ENCODE measurements at regions not wholly inside any gene's neighbourhood (a gene's known extent, or its start where the extent isn't known, plus 50 kb on each side); places are given as distances from the start of the nearest gene placed in this dataset.
A peak's percentile ranks its signal among the peaks of the same experiment; 100 is the strongest.

DNA sequence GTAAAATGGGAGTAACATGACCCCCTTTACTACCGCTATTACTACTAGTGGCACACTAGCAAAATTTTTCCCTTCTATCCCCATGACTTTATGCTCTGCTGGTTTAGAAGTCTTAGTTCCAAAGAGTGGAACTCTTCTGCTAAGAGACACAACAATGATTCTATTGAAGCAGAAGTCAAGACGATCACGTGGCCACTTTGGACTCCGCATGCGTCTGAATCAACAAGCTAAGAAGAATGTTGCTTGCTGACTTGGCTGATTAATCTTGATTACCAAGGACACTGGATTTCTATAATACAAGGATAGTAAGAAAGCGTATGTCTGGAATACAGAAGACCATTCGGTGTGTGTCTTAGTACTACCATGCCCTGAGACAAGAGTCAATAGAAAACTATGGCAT lies 244.7 kb upstream of the BTBD3 start:
- TF ChIP-seq, protein P1, sequence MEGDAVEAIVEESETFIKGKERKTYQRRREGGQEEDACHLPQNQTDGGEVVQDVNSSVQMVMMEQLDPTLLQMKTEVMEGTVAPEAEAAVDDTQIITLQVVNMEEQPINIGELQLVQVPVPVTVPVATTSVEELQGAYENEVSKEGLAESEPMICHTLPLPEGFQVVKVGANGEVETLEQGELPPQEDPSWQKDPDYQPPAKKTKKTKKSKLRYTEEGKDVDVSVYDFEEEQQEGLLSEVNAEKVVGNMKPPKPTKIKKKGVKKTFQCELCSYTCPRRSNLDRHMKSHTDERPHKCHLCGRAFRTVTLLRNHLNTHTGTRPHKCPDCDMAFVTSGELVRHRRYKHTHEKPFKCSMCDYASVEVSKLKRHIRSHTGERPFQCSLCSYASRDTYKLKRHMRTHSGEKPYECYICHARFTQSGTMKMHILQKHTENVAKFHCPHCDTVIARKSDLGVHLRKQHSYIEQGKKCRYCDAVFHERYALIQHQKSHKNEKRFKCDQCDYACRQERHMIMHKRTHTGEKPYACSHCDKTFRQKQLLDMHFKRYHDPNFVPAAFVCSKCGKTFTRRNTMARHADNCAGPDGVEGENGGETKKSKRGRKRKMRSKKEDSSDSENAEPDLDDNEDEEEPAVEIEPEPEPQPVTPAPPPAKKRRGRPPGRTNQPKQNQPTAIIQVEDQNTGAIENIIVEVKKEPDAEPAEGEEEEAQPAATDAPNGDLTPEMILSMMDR (IDR thresholded peaks at IDR 0.05; ENCODE audit: low read depth, low read length), result no peak
- no peak for DNase-seq (ENCODE audit: extremely low read depth, low read depth)

DNA sequence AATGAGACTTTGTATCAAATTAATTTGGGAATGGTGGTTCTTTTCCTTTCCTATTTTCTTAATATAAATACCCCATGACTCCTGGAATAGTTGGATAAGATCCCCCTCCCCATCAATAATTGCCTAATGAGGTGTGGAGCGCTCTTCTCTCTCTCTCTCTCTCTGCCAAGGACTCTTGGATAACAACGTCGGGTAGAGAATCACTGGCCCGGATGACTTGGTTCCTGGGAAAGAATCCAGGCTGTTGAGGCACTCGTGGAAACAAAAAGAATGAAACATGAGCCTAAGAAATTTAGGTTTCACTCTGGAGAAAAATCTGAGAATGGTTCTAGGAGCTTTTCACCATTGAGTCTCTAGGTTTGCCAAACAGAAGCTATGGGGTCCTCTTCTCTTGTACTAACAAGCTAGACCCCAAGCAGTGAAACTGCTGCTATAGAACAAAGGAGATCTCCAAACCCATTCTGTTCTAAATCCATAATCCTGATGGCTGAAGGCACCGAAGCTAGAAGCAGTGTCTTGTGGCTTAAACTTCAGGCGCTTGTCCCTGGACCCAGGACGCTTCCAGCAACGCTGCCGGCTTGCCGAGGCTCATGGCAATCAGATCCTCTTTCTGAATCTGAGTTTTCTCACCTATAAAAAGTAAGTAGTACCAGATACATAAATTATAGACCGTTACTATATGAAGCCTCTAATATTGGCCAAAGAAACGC lies 241.6 kb upstream of the BTBD3 start:
- TF ChIP-seq, protein P1 (IDR thresholded peaks at IDR 0.05; ENCODE audit: low read depth, low read length), result no peak
- no peak for DNase-seq (ENCODE audit: extremely low read depth, low read depth)

DNA sequence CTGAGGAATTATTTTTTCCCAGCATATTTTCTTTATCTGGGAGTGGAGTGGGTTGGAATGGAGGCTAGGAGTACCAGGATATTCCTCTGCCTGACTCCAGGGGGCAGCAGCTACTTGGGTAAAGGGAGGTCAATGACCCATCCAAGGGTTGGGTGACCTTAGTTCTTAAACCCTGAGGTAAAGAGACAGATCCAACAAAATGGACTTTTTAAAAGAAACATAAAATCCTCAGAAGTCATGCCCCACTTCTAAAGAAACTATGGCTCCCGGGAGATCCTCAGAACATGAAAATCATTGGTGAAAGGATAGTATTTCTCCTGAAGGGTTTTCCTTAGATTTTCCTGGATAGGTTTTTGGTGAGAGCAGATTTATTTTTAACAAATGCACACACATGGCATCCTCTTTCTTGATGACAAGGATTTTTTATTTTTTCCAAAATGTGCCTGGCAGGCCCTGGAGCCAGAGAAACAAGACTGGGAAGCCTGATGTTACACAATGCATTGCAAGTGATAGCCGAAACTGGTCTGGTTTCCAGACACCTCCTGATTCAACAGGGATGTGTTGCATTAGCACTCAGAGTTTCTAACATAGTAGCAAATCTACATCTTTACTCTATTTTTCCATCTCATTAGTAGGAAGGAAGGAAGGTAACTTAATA lies 240.9 kb upstream of the BTBD3 start:
- TF ChIP-seq, protein P1 (IDR thresholded peaks at IDR 0.05; ENCODE audit: low read depth, low read length), result peak; percentile 81

DNA sequence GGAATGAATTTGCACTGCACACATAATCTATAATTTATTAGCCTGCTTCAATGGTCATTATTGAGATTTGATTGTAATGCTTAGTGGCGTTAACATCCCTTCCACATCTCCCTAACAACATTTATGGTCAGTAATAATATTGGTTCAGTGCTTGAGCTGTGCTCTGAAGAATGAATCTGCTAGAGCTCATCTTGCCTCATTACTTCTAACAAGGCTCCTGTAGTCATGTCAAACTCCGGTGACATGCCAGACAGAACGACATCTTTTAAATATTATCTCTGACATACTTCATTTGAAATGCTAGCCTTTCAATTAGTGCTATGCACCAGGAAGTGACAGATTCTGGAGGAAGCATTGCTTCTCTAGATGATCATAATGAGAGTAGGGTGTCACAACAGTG lies 240.3 kb upstream of the BTBD3 start:
- no peak for DNase-seq (ENCODE audit: extremely low read depth, low read depth)
- TF ChIP-seq, protein P1 (IDR thresholded peaks at IDR 0.05; ENCODE audit: low read depth, low read length), result no peak

More for the DNA sequence above, 240.9 kb upstream of the BTBD3 start:
- peak; percentile 23 for DNase-seq (ENCODE audit: extremely low read depth, low read depth)

DNA sequence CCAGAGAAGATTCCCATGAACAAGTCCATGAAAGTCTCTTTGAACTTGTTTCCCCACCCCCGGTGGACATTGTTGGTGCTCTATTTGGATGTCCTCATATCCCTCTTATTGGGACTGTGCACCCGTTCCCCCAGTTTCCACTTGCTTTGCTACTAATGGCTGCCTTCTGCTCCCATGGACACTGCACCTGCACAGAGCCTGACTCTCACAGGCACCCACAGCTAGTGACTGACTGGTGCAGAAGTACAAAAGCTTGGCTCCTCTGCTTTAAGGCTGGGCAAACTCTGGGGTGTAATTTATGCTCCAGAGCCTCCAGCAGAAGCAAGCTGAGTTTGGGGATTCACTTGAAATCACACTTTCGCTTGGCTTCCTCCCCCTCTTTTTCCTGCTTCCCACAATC lies 239.9 kb upstream of the BTBD3 start:
- TF ChIP-seq, protein P1 (IDR thresholded peaks at IDR 0.05; ENCODE audit: low read depth, low read length), result no peak
- no peak for DNase-seq (ENCODE audit: extremely low read depth, low read depth)

DNA sequence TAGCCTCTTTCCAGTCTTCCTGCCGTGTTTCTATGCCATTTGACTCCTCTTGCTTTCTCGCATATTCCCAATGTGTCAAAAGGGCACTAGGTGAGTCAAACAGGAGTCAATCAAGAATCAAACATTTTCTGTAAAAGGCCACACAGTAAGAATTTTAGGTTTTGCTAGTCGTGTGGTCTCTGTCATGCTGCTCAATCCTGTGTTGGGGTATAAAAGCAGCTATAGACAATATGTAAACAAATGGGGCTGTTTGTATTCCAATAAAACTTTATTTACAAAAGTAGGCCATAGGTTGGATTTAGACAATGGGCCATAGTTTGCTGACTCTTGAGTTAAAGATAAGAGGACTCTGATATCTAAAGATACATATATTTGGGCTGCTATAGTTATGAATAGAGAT lies 235.4 kb upstream of the BTBD3 start:
- DNase-seq (ENCODE audit: extremely low read depth, low read depth), result no peak
- TF ChIP-seq, protein P1 (IDR thresholded peaks at IDR 0.05; ENCODE audit: low read depth, low read length), result no peak

DNA sequence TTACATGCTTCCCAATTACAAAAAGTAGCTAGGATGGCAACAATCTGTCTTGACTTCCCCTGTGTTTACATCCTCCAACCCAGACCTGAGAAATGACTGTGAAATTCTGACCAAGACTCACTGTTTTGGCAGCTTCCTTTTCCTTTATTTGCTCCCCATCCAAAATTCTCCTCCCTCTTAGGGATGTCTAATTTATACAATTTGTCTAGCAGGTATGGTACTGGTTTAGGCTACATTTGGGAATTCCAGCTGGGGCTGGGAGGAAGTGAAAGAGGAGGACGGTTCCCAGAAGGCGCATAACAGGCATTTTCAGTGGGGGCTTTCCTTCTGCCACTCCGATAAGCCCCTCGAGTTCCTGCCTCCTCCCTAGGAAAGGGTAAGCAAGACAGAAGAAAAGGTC lies 231.5 kb upstream of the BTBD3 start:
- no peak for DNase-seq (ENCODE audit: extremely low read depth, low read depth)
- TF ChIP-seq, protein P1 (IDR thresholded peaks at IDR 0.05; ENCODE audit: low read depth, low read length), result no peak
